Panc1 (cell line): ENCODE measurements at regions not wholly inside any gene's neighbourhood (a gene's known extent, or its start where the extent isn't known, plus 50 kb on each side); places are given as distances from the start of the nearest gene placed in this dataset.

Experiments
- ATAC-seq: fragments of 200-7000 bp; cut with Tn5 transposase; 2 replicates; pipeline ENCODE4 v1.9.1; 2020; ENCODE audit warnings: mild to moderate bottlenecking, moderate library complexity
- BruUV-seq: library from RNA; stranded (reverse); fragments of 400-500 nt; replicated peaks from 2 replicates; lab custom pipeline; 2021; lab: Mats Ljungman, UMichigan
- CTCF ChIA-PET: fragments of 300-600 bp; sonication (Branson Sonifier 250); formaldehyde crosslinking; loops from one replicate; lab custom pipeline; 2022; ENCODE audit warnings: antibody characterized with exemption; lab: Charles Lee
- POLR2A ChIA-PET: fragments of 300-600 bp; sonication (Branson Sonifier 250); formaldehyde crosslinking; loops from one replicate; lab custom pipeline; 2022; ENCODE audit warnings: antibody characterized with exemption; lab: Charles Lee
- DNase-seq: peaks from one replicate; pipeline ENCODE4 v3.0.0-alpha.2; 2010; ENCODE audit warnings: low read depth, low spot score
- H3K27ac ChIP-seq: 2 replicates; pipeline ENCODE4 v1.5.1; 2011; ENCODE audit warnings: mild to moderate bottlenecking, low read length, inconsistent platforms
- H3K27me3 ChIP-seq: fragments of 200-500 bp; sonication (Bioruptor generic); 2 replicates; pipeline ENCODE4 v1.6.0; 2014; ENCODE audit warnings: low read length, inconsistent platforms; ENCODE audit not compliant: control insufficient read depth, insufficient read depth
- H3K36me3 ChIP-seq: fragments of 200-500 bp; sonication (Bioruptor generic); 2 replicates; pipeline ENCODE4 v1.5.1; 2014; ENCODE audit warnings: inconsistent platforms, mild to moderate bottlenecking, low read length, moderate library complexity; ENCODE audit not compliant: control insufficient read depth, insufficient read depth
- H3K4me1 ChIP-seq: 2 replicates; pipeline ENCODE4 v1.5.1; 2011; ENCODE audit warnings: inconsistent platforms, mild to moderate bottlenecking, low read length, moderate library complexity; ENCODE audit not compliant: control insufficient read depth, insufficient read depth
- H3K4me3 ChIP-seq, 2 experiments: 2 replicates each; pipeline ENCODE4 v1.5.1; 2011 to 2012; ENCODE audit warnings: low read depth in 2 of 2, low read length in 2 of 2, mild to moderate bottlenecking in 2 of 2, inconsistent platforms in 1 of 2, moderate library complexity in 1 of 2
- H3K9me3 ChIP-seq: fragments of 200-500 bp; sonication (Bioruptor generic); 2 replicates; pipeline ENCODE4 v1.5.1; 2014; ENCODE audit warnings: low read depth, mild to moderate bottlenecking, inconsistent platforms, low read length, moderate library complexity; ENCODE audit not compliant: control insufficient read depth, insufficient read depth
- CTCF ChIP-seq: fragments of 450-650 bp; IDR thresholded peaks from 2 replicates; pipeline ENCODE4 v1.5.1; 2017; ENCODE audit warnings: mild to moderate bottlenecking
- POLR2AphosphoS5 ChIP-seq: IDR thresholded peaks from 2 replicates; pipeline ENCODE4 v1.6.1; 2012; ENCODE audit warnings: mild to moderate bottlenecking, low read depth, low read length, moderate library complexity
- REST ChIP-seq, 2 experiments: IDR thresholded peaks; 2 replicates each; pipeline ENCODE4 v1.6.1; 2011 to 2012; ENCODE audit warnings: low read depth in 2 of 2, control low read depth in 1 of 2, low read length in 1 of 2, mild to moderate bottlenecking in 1 of 2, moderate library complexity in 1 of 2; ENCODE audit not compliant: insufficient read depth in 1 of 2
- SIN3A ChIP-seq: IDR thresholded peaks from 2 replicates; pipeline ENCODE4 v1.6.1; 2012; ENCODE audit warnings: low read depth, mild to moderate bottlenecking, low read length, moderate library complexity, borderline replicate concordance; ENCODE audit not compliant: insufficient read depth
- TCF7L2 ChIP-seq: IDR thresholded peaks from 2 replicates; pipeline ENCODE4 v1.6.1; 2011; ENCODE audit warnings: mild to moderate bottlenecking, low read depth, low read length, inconsistent platforms
- in situ Hi-C: cut with HindIII; loops from 2 replicates; pipeline ENCODE4 v1.10.0; 2016; ENCODE audit warnings: low sequenced_read_pairs, low pct_unique_long_range_greater_than_20kb
- intact Hi-C: fragments of 100-400 bp; cut with micrococcal nuclease; formaldehyde crosslinking; loops from one replicate; pipeline ENCODE4 v1.10.0; 2022; ENCODE audit not compliant: unreplicated experiment

- no peaks in the 10 kb centered on the region for H3K27me3 ChIP-seq
- H3K4me3 ChIP-seq, result no peak overlapping the region
- H3K4me1 ChIP-seq, result no peaks in the 10 kb centered on the region
- no TSS peak for BruUV-seq
- ChIA-PET CTCF (no interaction called here), POLR2A (no interaction called here)
- TF ChIP-seq TCF7L2 (no peak), REST (IDR thresholded peaks at IDR 0.05; ENCODE audit: insufficient read depth in 1 of 2, low read depth in 2 of 2, low read length in 1 of 2) (no peak), SIN3A (no peak), POLR2AphosphoS5 (no peak), CTCF (no peak)
- DNase-seq (no peak), ATAC-seq (no peak)
- no peaks in the 10 kb centered on the region for H3K36me3 ChIP-seq
- intact Hi-C loops (no loop called here), in situ Hi-C loops (no loop called here)
- H3K27ac ChIP-seq, result no peak overlapping the region
- H3K9me3 ChIP-seq, result 0 out of 2 replicates have a peak, but pooled peaks cover 2% of the 10 kb centered on the region
Measured at GRCh38 chr12:126608607-126609175, 1543.5 kb downstream of the AACS start.

- no peak overlapping the region for H3K27ac ChIP-seq
- CTCF ChIA-PET, result no interaction called here
- POLR2A ChIA-PET, result no interaction called here
- DNase-seq, result no peak
- H3K4me3 ChIP-seq, result no peak overlapping the region
- BruUV-seq, result no TSS peak
- no peak for ATAC-seq
- 0 out of 2 replicates have a peak, but pooled peaks cover 2% of the 10 kb centered on the region for H3K9me3 ChIP-seq
- no peaks in the 10 kb centered on the region for H3K27me3 ChIP-seq
- no peaks in the 10 kb centered on the region for H3K36me3 ChIP-seq
- intact Hi-C loops, result loop anchor here (10.0 kb wide), 1 partner anchor 542 kb away; no protein-coding TSS in a partner anchor
- no peaks in the 10 kb centered on the region for H3K4me1 ChIP-seq
- TF ChIP-seq REST (IDR thresholded peaks at IDR 0.05; ENCODE audit: insufficient read depth in 1 of 2, low read depth in 2 of 2, low read length in 1 of 2) (no peak), POLR2AphosphoS5 (no peak), CTCF (no peak)
- in situ Hi-C loops, result no loop called here
Measured at GRCh38 chr12:126616441-126616840, 1551.2 kb downstream of the AACS start.
